OCI-LY1 (cell line): ENCODE measurements at regions not wholly inside any gene's neighbourhood (a gene's known extent, or its start where the extent isn't known, plus 50 kb on each side); places are given as distances from the start of the nearest gene placed in this dataset.

Experiments used
- H2AFZ ChIP-seq: fragments of 200-600 bp; sonication (generic), shearing (Covaris generic); 2 replicates; pipeline ENCODE4 v1.6.0; 2014; ENCODE audit warnings: antibody characterized with exemption, mild to moderate bottlenecking, low read length
- H3F3A ChIP-seq: fragments of 200-600 bp; sonication (generic), shearing (Covaris generic); 2 replicates; pipeline ENCODE4 v1.6.0; 2014; ENCODE audit warnings: mild to moderate bottlenecking, antibody characterized with exemption, low read length, moderate library complexity; ENCODE audit not compliant: insufficient read depth
- H3K27ac ChIP-seq: fragments of 200-600 bp; sonication (generic); 2 replicates; pipeline ENCODE4 v1.5.1; 2014; ENCODE audit warnings: low read length, mixed run types, mild to moderate bottlenecking, low read depth; ENCODE audit not compliant: poor library complexity, severe bottlenecking
- H3K27me3 ChIP-seq: fragments of 200-600 bp; sonication (generic); 2 replicates; pipeline ENCODE4 v1.6.0; 2014; ENCODE audit warnings: antibody characterized with exemption, mild to moderate bottlenecking, low read length, moderate library complexity; ENCODE audit not compliant: insufficient read depth
- H3K36me3 ChIP-seq: fragments of 200-600 bp; sonication (generic); 2 replicates; pipeline ENCODE4 v1.6.1; 2014; ENCODE audit warnings: mild to moderate bottlenecking, antibody characterized with exemption, low read length, moderate library complexity, mixed read lengths; ENCODE audit not compliant: insufficient read depth
- H3K4me1 ChIP-seq: fragments of 200-600 bp; sonication (generic); 2 replicates; pipeline ENCODE4 v1.5.1; 2014; ENCODE audit warnings: mild to moderate bottlenecking, low read length, moderate library complexity; ENCODE audit not compliant: insufficient read depth, severe bottlenecking
- H3K4me2 ChIP-seq: fragments of 200-600 bp; sonication (generic), shearing (Covaris generic); 2 replicates; pipeline ENCODE4 v1.6.1; 2014; ENCODE audit warnings: low read length
- H3K4me3 ChIP-seq: fragments of 200-600 bp; sonication (generic); 2 replicates; pipeline ENCODE4 v1.5.1; 2014; ENCODE audit warnings: low read length, low read depth, mild to moderate bottlenecking, mixed read lengths; ENCODE audit not compliant: poor library complexity, severe bottlenecking
- H3K79me2 ChIP-seq: fragments of 200-600 bp; shearing (Covaris generic); 2 replicates; pipeline ENCODE4 v1.6.1; 2016; ENCODE audit warnings: mixed run types, low read length, mixed read lengths; ENCODE audit not compliant: insufficient read depth
- H3K9ac ChIP-seq: fragments of 200-600 bp; sonication (generic), shearing (Covaris generic); 2 replicates; pipeline ENCODE4 v1.6.1; 2014; ENCODE audit warnings: mild to moderate bottlenecking, low read length, mixed read lengths
- H3K9me2 ChIP-seq: fragments of 200-600 bp; sonication (generic), shearing (Covaris generic); 2 replicates; pipeline ENCODE4 v1.6.1; 2014; ENCODE audit warnings: low read depth, mild to moderate bottlenecking, low read length, mixed read lengths
- H3K9me3 ChIP-seq: fragments of 200-600 bp; shearing (Covaris generic); 2 replicates; pipeline ENCODE4 v1.6.1; 2014; ENCODE audit warnings: low read length, mixed read lengths
- H4K20me1 ChIP-seq: fragments of 200-600 bp; sonication (generic), shearing (Covaris generic); 2 replicates; pipeline ENCODE4 v1.6.0; 2016; ENCODE audit warnings: mild to moderate bottlenecking, low read length; ENCODE audit not compliant: insufficient read depth
- CTCF ChIP-seq: fragments of 200-600 bp; sonication (generic), shearing (Covaris generic); IDR thresholded peaks from 2 replicates; pipeline ENCODE4 v1.5.1; 2017; ENCODE audit warnings: mild to moderate bottlenecking, antibody characterized with exemption, low read length, moderate library complexity, mixed read lengths
- EZH2 ChIP-seq: fragments of 200-600 bp; sonication (generic), shearing (Covaris generic); IDR thresholded peaks from 2 replicates; pipeline ENCODE4 v1.8.0; 2017; ENCODE audit warnings: borderline replicate concordance, mixed run types, mild to moderate bottlenecking, antibody characterized with exemption, low read length, moderate library complexity, mixed read lengths

DNA sequence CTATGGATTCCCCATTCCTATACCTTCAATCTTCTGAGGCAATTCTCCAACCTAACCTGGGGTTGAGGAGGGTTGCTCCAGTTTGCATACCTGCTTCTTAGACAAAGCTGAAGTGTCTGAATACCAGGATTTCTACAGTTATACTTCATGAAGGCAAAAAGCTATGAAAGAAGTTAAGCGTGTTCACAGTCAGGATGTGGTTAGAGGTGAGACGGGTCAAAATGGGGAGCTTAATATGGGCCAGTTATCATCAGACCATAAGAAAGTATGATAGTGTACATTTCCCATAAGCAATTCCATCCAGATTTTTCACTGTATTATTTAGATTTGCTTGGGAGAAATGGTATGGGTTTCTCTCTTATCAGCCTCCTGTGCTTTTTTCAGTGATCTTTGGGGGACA, 156.9 kb upstream of the FER start:
- no peak overlapping the region for H2AFZ ChIP-seq
- H3K4me2 ChIP-seq = no peak overlapping the region
- TF ChIP-seq CTCF (no peak), EZH2 (no peak)

GRCh38 chr5:108588323-108588722, 159.4 kb upstream of the FER start:
- no peaks in the 10 kb centered on the region for H3K27me3 ChIP-seq
- no peaks in the 10 kb centered on the region for H3K9me2 ChIP-seq
- H3K9me3 ChIP-seq = no peaks in the 10 kb centered on the region
- no peaks in the 10 kb centered on the region for H3F3A ChIP-seq
- H3K36me3 ChIP-seq = no peaks in the 10 kb centered on the region
- no peak for TF ChIP-seq EZH2
- no peak for TF ChIP-seq CTCF
- no peaks in the 10 kb centered on the region for H4K20me1 ChIP-seq
- no peaks in the 10 kb centered on the region for H3K4me1 ChIP-seq
- H3K27ac ChIP-seq = no peak overlapping the region
- H3K79me2 ChIP-seq = no peaks in the 10 kb centered on the region
- no peak overlapping the region for H2AFZ ChIP-seq
- H3K4me2 ChIP-seq = no peak overlapping the region
- no peak overlapping the region for H3K9ac ChIP-seq
- no peak overlapping the region for H3K4me3 ChIP-seq

More for the DNA sequence above, 156.9 kb upstream of the FER start:
- no peaks in the 10 kb centered on the region for H3F3A ChIP-seq
- no peaks in the 10 kb centered on the region for H3K36me3 ChIP-seq
- H3K9me3 ChIP-seq = no peaks in the 10 kb centered on the region
- no peak overlapping the region for H3K4me3 ChIP-seq
- no peaks in the 10 kb centered on the region for H3K9me2 ChIP-seq
- no peaks in the 10 kb centered on the region for H3K4me1 ChIP-seq
- no peaks in the 10 kb centered on the region for H3K27me3 ChIP-seq
- no peaks in the 10 kb centered on the region for H4K20me1 ChIP-seq
- no peaks in the 10 kb centered on the region for H3K79me2 ChIP-seq
- no peak overlapping the region for H3K27ac ChIP-seq
- no peak overlapping the region for H3K9ac ChIP-seq

DNA sequence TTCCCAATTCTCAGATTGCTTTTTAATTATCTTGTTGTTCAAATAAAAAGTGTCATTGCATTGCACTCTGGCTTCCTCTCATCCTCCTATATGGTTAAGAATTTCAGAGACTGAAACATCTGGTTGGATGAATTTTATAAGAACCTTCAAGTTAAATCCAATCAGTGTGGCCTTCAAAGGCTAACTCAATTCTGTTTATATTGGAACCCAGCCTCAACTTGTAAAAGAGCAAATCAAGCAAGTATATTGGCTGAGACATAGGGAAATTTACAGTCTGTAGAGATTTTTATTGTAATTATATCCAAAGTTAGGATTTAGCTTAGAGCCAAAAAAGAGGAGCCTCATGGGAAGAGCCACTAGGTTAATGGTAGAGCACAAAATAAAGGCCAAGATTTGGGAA, 159.9 kb upstream of the FER start:
- Histone ChIP-seq H3K79me2 (no peaks in the 10 kb centered on the region), H3F3A (no peaks in the 10 kb centered on the region), H3K36me3 (no peaks in the 10 kb centered on the region), H3K27me3 (no peaks in the 10 kb centered on the region), H3K4me1 (no peaks in the 10 kb centered on the region), H3K9me2 (no peaks in the 10 kb centered on the region), H3K9me3 (no peaks in the 10 kb centered on the region), H3K4me3 (no peak overlapping the region), H3K4me2 (no peak overlapping the region), H3K27ac (no peak overlapping the region), H2AFZ (no peak overlapping the region), H3K9ac (no peak overlapping the region), H4K20me1 (no peaks in the 10 kb centered on the region)
- TF ChIP-seq CTCF = no peak
- no peak for TF ChIP-seq EZH2
